ENCODE measurements at regions not wholly inside any gene's neighbourhood (a gene's known extent, or its start where the extent isn't known, plus 50 kb on each side); places are given as distances from the start of the nearest gene placed in this dataset.
A peak's percentile ranks its signal among the peaks of the same experiment; 100 is the strongest.
"Not testable (repeated sequence)": the region's sequence is repeated elsewhere in the genome, so short reads cannot be mapped to it uniquely, and the experiment has no call there.

- no peak for DNase-seq
- Histone ChIP-seq H3K27ac (no peak overlapping the region), H3K9me3 (no peaks in the 10 kb centered on the region), H3K4me1 (no peaks in the 10 kb centered on the region), H3K27me3 (no peaks in the 10 kb centered on the region), H3K36me3 (no peaks in the 10 kb centered on the region), H3K4me3 (no peak overlapping the region)
- ATAC-seq (ENCODE audit: low FRiP score in 2 of 2): no peak
- TF ChIP-seq POLR2AphosphoS5 (IDR thresholded peaks at IDR 0.05): no peak
- TF ChIP-seq POLR2A (IDR thresholded peaks at IDR 0.05): no peak
- TF ChIP-seq EP300 (IDR thresholded peaks at IDR 0.05): no peak
- no peak for TF ChIP-seq CTCF (IDR thresholded peaks at IDR 0.05)
- WGBS, 2 donors: 80 to 81% methylated on average over 1 of the region's 1 CpG
Measured at GRCh38 chr7:82592416-82592815, 148.8 kb upstream of the CACNA2D1 start.

DNA sequence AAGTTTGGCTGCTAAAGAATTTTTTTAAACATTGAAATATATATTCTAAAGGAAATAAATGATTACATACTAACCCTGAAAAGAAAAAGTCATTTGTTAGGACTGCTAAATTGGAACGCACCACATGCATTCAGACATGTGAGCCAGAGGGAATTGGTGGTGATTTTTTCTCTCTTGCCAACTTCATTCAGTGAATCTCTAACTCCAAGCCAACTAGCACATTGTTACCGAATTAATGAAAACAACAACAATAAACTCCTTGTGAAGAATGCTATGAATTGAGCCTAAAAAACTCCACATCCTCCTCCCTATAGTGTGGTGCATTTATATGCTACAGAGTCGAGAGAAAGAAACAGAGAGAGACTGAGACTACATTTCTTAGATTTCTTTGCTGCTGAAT, 135.5 kb upstream of the CACNA2D1 start:
- H3K36me3 ChIP-seq: no peaks in the 10 kb centered on the region
- H3K27me3 ChIP-seq: no peaks in the 10 kb centered on the region
- H3K27ac ChIP-seq: no peak overlapping the region
- 75% methylated on average over 3 of the region's 3 CpGs for WGBS, 2 donors
- H3K4me3 ChIP-seq: no peak overlapping the region
- DNase-seq: no peak
- H3K4me1 ChIP-seq: no peaks in the 10 kb centered on the region
- no peak for ATAC-seq (ENCODE audit: low FRiP score in 2 of 2)
- no peak for TF ChIP-seq POLR2AphosphoS5 (IDR thresholded peaks at IDR 0.05)
- TF ChIP-seq EP300 (IDR thresholded peaks at IDR 0.05): no peak
- TF ChIP-seq CTCF (IDR thresholded peaks at IDR 0.05): no peak
- no peak for TF ChIP-seq POLR2A (IDR thresholded peaks at IDR 0.05)
- H3K9me3 ChIP-seq: no peaks in the 10 kb centered on the region

DNA sequence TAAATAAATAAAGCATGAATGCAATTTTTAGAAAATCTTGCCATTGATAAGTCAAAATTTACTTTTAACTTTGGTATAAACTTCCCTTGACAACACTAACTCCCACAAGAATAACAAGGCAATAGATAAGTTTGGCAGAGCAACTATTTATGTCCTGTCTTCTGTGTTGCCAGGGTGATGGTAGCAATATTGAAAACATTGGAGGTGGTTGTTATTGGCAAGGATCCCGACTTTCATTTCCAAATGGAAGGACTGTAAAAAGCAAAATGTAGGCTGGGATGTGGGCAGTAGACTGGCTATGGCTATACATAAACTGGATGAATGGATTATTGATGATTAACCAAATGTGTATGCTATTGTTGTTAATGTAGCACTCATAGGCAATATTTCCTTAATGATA, 134.9 kb upstream of the CACNA2D1 start:
- DNase-seq: no peak
- WGBS, 2 donors: 42 to 48% methylated on average over 1 of the region's 1 CpG
- no peak for TF ChIP-seq CTCF (IDR thresholded peaks at IDR 0.05)
- TF ChIP-seq POLR2A (IDR thresholded peaks at IDR 0.05): no peak
- TF ChIP-seq EP300 (IDR thresholded peaks at IDR 0.05): no peak
- TF ChIP-seq POLR2AphosphoS5 (IDR thresholded peaks at IDR 0.05): no peak

DNA sequence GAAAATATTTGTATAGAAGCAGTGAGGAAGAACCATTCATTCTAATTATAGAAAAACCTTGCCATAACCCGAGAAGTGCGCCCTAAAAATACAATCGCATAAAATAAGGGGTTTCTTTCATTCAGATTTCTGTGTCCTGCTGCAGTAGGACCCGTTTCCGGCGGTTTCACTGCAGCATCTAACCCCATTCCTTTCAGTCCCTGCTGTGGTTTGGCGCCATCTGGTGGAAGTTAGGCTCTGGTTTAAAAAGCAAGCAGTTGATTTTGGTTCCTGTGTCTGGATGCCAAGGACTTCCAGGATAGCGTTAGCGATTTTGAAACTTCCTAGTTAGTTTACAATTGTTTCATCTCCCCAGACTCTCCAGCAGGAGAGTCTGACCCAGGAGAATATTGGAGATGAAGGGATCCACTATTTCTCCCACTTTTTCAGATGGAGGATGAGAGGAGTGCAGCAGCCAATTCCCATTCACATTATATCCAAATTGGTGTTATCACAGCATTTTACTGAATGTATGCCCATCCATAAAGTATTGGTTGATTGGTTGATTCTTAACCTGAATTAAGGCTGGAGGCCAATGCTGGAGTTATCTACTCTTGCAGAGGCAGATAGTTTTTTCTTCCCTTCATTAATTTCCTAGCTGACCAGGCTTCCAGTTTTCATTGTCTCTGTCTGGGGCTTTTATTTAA, 128.8 kb upstream of the CACNA2D1 start:
- WGBS, 2 donors: 2 to 4% methylated on average over 9 of the region's 9 CpGs
- Histone ChIP-seq H3K4me1 (peaks cover 0 to 5% (median 0%) of the 10 kb centered on the region in 4 donors), H3K27ac (no peak overlapping the region), H3K9me3 (no peaks in the 10 kb centered on the region), H3K4me3 (no peak overlapping the region), H3K36me3 (no peaks in the 10 kb centered on the region), H3K27me3 (no peaks in the 10 kb centered on the region)
- peak in 1 of 2 donors; percentile 74 for DNase-seq
- peak in 1 of 2 donors; percentile 91 for ATAC-seq (ENCODE audit: low FRiP score in 2 of 2)
- TF ChIP-seq POLR2AphosphoS5 (IDR thresholded peaks at IDR 0.05): no peak
- peak; percentile 39 to 72 (median 63) for TF ChIP-seq CTCF (IDR thresholded peaks at IDR 0.05)
- TF ChIP-seq POLR2A (IDR thresholded peaks at IDR 0.05): no peak
- no peak for TF ChIP-seq EP300 (IDR thresholded peaks at IDR 0.05)

More for the DNA sequence above, 134.9 kb upstream of the CACNA2D1 start:
- no peak overlapping the region for H3K27ac ChIP-seq
- H3K9me3 ChIP-seq: no peaks in the 10 kb centered on the region
- no peak overlapping the region for H3K4me3 ChIP-seq
- no peaks in the 10 kb centered on the region for H3K27me3 ChIP-seq
- H3K36me3 ChIP-seq: no peaks in the 10 kb centered on the region
- no peak for ATAC-seq (ENCODE audit: low FRiP score in 2 of 2)
- no peaks in the 10 kb centered on the region for H3K4me1 ChIP-seq

GRCh38 chr7:82571047-82571446, 127.5 kb upstream of the CACNA2D1 start:
- 78 to 79% methylated on average over 4 of the region's 4 CpGs for WGBS, 2 donors
- H3K4me1 ChIP-seq; DNase-seq; H3K36me3 ChIP-seq; ATAC-seq (ENCODE audit: low FRiP score in 2 of 2); H3K27me3 ChIP-seq; H3K9me3 ChIP-seq; H3K27ac ChIP-seq; H3K4me3 ChIP-seq: not testable (repeated sequence)

Measured in upper lobe of left lung (tissue), 6 donors.